Activated T-cell treated with anti-CD3 and anti-CD28 coated beads for 48 hours (primary cell): ENCODE measurements at regions not wholly inside any gene's neighbourhood (a gene's known extent, or its start where the extent isn't known, plus 50 kb on each side); places are given as distances from the start of the nearest gene placed in this dataset.
"Not testable (repeated sequence)": the region's sequence is repeated elsewhere in the genome, so short reads cannot be mapped to it uniquely, and the experiment has no call there.

Experiments used
- DNase-seq: peaks from one replicate; pipeline ENCODE4 v3.0.0-alpha.2; 2020; ENCODE audit warnings: low read depth

GRCh38 chr7:50915621-50916020 is 132.9 kb upstream of the GRB10 start:
- DNase-seq: no peak

- DNase-seq: no peak
Measured at GRCh38 chr7:50914460-50914859, 131.8 kb upstream of the GRB10 start.

- DNase-seq: no peak
Measured at GRCh38 chr7:50908628-50909290, 126.1 kb upstream of the GRB10 start.

DNA sequence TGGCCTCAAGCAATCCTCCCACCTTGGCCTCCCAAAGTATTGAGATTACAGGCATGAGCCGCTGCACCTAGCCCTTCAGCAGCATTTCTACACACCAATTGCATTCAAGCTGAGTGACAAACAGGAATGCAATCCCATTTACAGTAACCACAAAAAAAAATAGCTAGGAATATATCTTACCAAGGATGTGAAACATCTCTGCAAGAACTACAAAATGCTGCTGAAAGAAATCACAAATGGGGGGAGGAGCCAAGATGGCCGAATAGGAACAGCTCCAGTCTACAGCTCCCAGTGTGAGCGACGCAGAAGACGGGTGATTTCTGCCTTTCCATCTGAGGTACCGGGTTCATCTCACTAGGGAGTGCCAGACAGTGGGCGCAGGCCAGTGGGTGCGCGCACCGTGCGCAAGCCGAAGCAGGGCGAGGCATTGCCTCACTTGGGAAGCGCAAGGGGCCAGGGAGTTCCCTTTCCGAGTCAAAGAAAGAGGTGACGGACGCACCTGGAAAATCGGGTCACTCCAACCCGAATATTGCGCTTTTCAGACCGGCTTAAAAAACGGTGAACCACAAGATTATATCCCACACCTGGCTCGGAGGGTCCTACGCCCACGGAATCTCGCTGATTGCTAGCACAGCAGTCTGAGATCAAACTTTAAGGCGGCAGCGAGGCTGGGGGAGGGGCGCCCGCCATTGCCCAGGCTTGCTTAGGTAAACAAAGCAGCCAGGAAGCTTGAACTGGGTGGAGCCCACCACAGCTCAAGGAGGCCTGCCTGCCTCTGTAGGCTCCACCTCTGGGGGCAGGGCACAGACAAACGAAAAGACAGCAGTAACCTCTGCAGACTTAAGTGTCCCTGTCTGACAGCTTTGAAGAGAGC is 116.1 kb upstream of the GRB10 start:
- not testable (repeated sequence) for DNase-seq

- not testable (repeated sequence) for DNase-seq
Measured at GRCh38 chr7:50887061-50887460, 104.4 kb upstream of the GRB10 start.

- DNase-seq: no peak
Measured at GRCh38 chr7:50872437-50872836, 89.7 kb upstream of the GRB10 start.

DNA sequence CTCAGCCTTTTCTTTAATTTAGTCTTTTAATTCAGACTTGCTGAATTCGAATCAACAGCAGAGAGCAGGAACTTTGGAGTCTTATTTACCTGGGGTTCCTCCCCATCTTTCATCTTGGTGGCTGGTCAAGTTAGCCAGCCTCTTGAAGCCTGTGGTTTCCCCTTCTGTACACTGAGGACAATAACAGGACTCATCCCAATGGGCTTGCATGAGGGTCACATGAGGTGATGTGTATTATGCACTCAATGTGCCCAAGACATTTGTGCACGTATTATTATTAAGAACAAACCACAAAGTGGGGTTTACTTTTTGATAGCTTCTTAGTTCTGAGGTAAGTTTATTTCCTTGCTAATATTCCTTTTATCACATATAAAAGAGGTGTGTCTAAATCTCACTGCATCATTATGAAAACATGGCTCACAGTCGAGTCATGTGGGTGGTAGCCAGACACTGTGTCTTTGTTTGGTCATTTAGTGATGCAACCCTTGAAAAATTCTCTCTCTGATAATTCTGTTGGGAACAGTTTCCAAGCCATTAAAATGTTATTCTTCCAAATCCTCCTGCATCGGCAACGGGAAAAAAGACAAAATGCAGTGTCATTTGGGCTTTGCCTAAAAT is 86.5 kb upstream of the GRB10 start:
- DNase-seq: no peak

DNA sequence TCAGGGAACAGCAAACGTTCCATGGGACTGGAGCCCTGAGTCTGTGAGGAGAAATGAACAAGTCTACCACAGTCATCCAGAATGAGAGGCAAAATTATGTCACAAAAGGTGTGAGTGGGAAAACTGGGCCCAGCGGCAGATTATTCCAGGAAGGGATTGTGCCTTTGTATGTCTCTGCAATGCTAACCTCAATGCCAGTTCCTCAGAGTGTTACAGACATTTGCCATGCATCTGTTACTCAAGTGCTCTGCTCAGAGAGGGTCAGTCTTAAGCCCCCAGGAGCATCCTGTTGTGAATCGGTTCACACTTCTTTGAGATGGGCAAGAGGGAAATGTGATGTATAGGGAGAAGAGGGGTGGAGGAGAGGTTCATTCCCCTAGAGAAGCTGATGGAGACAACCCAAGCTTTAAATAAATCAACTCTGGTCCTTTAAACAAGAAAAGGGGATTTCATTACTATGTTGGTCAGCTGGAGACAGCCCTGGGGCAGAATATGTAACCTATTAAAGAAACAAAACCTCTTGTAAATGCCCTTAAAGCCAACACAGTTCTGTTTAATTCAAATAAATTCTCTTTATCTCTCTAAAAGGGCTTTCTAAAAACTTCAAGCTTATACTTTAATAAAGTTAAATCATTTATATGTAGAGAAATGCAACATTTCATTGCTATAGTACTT is 85.9 kb upstream of the GRB10 start:
- DNase-seq: no peak

DNA sequence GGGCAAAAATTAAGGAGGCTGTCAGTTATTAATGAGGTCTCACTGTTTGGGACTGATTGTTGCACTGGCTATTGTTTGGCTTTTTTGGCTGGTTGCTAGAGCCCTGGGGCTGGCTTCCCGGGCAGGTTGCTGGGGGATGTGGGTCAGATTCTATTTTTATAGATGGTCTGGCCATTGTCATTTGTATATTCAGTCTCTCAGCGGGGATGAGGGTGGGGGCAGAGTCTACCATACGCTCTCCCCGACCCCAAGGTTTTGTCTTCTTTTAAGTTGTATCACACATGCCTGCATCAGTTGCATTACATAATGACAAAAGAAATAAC is 84.3 kb upstream of the GRB10 start:
- DNase-seq: no peak

- no peak for DNase-seq
Measured at GRCh38 chr7:50866343-50867033, 83.8 kb upstream of the GRB10 start.

- DNase-seq: no peak
Measured at GRCh38 chr7:50865450-50865849, 82.8 kb upstream of the GRB10 start.

- DNase-seq: no peak
Measured at GRCh38 chr7:50864694-50865093, 82.0 kb upstream of the GRB10 start.

GRCh38 chr7:50863053-50863452 is 80.4 kb upstream of the GRB10 start:
- DNase-seq: no peak

DNA sequence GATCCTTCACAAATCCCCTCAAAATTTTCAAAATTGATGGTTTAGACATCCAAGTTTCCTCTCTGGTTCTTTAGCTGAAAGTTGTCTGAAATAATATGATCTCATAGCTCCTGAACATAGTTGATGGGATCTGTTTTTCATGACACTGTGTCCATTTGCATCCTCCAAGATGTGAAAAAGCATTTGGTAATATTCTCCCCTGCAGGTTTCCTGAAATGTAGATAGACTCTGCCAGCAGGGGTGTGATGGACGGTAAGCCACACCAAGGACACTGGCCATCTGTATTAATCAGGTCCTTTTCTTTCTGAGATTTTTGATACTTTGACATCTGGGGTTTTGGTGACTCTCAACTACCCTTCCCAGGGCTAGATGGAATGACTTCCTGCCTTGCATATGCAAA is 79.6 kb upstream of the GRB10 start:
- no peak for DNase-seq

DNA sequence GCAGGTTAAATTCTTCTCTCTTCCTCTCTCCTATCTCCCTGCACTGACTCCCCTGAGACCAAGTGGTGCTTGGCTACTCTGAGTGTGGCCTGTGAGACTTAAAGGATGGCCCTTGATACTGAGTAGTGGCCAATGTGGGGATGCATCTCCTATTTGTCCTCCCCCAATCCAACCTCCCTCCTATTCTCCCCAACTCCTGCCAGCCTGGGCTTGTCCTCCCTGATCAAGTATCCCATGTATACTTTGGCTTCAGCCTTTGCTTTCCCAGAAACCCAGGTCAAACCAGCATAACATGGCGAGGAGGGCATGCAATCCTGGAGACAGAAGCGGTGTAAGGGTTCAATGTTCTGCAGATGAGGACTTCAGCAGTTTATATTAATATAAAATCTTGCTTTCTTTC is 77.9 kb upstream of the GRB10 start:
- no peak for DNase-seq

DNA sequence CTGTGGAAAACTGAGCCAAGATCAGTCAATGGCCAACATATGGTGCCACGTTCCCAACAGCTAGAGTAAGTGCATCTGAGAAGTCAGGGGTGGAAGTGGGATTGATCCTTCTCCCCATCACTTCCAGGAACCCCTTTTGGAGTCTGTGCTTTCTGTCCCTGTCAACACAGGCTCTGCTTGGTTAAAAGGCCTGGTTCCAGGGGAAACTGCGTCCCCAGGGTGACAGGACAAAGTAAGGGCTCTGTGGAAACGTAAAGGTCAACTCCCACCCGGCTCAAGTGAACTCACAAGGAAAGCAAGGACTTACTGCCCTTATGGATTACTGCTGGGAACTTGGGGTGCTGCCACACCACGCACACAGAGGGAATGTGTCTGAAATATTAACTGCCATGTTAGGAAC is 77.5 kb upstream of the GRB10 start:
- no peak for DNase-seq

DNA sequence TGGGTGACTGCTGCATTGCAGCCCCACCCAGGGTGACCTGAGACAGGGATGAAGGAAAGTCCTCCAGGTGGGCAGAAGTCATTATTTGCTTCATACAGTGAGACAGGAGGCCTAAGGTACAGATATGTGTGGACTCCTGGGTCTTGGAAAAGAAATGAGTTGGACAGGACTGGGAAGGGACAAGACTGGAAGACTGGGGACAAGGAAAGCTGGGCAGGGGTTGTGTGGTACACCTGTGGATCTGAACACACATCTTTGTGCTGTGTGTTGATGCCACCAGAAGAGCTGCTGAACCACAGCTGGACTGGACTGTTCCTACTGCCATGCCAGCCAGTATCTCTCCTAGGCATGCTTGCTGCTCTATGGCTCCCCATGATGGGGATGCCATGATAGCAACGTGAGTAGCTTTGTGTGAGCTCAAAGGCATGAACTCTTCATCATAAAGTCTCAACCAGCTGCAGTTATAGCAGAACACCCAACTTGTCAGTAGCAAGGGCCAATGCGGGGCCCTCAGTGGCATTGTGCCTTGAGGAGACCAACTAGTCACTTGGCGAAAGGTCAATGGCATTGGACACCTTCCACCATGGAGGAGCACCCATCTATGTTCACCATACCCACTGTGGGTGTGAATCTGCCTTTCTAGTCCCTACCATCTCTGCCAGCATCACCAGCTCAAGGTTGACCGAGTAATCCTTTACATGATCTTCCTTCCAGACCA is 76.0 kb upstream of the GRB10 start:
- no peak for DNase-seq

GRCh38 chr7:50857804-50858489 is 75.3 kb upstream of the GRB10 start:
- DNase-seq: no peak

GRCh38 chr7:50856806-50857205 is 74.1 kb upstream of the GRB10 start:
- no peak for DNase-seq

DNA sequence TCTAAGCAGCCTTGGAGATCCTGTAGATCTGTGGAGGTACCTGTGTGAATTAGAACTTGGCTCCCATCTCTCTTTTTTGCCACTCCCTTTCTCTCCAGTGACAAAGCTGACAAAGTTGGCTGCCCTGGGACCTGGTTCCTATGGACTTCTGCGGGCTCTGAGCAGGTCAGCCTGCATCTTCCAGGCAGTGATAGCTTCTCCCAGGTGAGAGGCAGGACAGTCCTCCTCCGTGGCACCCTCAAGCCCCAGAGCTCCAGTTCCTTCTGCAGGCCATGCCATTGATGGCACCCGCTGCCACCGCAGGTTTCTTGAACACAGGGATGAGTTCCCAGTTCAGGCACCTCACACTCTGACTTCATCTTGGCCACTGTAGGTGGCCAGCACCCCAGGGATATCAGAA is 73.5 kb upstream of the GRB10 start:
- DNase-seq: no peak

DNA sequence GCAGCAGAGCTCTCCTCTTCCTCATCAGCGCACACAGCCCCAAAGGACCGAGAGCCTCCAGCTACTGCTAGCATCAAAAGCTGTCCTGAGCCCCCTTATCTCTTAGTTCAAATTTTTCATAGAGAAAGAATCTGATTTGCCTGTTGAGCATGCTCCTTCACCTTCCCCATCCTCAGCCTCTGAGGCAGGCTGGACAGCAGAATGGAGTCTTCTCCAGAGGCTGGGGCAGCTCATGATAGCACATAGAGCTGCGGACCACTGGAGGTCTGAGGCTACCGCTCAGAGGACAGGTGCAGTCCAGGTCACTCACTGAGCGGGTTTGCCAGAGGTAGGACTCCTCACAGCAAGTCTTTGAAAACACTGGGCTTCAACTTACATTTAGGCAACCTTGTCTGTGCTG is 72.8 kb upstream of the GRB10 start:
- no peak for DNase-seq
